ENCODE measurements at regions not wholly inside any gene's neighbourhood (a gene's known extent, or its start where the extent isn't known, plus 50 kb on each side); places are given as distances from the start of the nearest gene placed in this dataset.

DNA sequence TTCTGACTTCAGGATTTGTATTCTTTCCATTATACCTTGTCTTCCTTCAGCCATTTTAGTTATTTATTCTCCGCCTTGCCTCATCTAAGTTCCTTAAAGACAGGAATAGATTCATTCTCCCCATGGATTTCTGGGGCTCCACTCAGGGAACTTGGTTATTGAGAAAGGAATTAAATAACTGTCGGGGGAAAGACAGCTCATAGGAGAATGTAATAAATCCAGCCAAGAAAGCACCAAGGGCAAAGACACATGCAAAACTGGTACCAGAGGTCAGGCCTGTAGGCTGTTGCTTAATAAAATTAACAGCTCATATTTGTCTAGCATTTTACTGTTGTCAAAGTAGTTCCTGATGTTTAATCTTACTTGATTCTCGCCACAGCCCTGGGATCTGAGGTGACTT lies 357.2 kb downstream of the TMEM38B start:
- DNase-seq (ENCODE audit: low read depth), result no peak

DNA sequence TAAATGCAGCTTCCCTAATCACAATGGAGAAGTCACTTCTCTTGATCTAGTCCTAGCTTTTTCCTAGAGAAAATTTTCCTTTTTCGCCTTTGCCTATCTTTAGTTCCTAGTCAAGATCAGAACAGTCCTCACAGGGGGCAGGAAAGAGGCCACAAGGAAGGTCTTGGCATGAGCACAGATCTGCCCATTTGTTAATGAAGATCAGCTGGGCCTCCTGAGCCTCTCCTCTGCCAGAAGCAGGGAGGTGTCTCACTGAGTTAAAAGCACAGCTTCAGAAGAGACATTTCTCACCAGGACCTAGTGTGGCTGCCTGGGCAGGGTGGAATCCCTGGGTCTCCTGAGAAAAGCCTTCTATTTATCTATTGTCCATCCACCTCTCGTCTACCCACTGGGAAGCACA lies 357.8 kb downstream of the TMEM38B start:
- DNase-seq (ENCODE audit: low read depth), result no peak

DNA sequence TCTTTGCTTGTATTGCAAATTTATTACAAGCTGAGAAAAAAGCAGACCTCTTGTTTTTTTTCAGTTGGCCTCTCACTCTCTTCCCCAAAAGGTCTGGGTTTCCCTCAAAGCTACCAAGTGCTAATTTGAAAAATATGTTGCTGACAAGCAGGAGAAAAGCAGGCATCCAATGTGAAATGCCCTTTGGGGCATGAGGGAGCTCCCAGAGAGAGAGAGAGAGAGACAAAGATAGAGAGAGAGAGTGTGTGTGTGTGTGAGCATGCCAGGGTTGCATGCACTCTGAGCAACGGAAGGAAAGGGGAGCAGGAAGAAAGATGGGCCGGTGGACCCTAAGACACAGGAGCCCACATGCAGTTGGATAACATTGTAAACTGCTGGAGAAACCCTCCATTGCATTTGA lies 358.4 kb downstream of the TMEM38B start:
- DNase-seq (ENCODE audit: low read depth), result no peak

DNA sequence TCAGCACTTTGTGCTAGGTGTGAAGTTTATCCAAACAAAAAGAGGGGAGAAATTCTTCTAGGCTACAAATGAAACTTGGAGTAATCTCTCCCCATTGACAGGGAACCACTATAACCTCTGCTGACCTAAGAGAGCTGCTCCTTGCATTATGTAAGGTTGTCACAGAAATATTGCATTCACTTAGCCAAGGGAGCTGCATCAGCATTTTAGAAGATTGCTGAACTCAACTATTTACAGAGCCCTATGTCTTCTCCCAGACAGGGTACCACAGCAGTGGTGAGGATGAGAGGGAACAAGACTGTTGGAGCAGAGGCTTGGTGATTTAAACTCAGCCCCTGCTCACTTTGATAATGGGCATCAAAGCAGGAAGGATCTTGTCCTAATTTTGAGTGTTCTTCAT lies 362.0 kb downstream of the TMEM38B start:
- DNase-seq (ENCODE audit: low read depth), result no peak

DNA sequence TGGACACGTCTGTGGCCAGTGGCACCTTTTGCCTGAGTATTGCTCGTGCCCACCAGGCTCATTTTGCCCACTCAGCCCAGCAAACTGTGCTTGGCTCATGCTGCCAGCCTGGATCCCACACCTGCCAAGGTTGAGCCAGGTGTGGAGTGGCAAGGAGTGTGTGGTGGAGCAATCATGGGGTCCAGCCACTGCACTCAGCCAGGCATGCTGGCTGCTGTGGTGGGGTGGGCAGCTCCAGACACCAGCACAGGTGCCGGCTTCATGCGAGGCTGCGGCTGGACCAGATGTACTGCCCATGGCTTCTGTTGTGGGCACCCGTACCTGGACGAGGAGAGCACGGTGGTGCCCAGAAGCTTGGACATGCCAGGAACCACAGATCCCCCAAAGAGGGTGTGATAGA lies 364.1 kb downstream of the TMEM38B start:
- DNase-seq (ENCODE audit: low read depth), result no peak

DNA sequence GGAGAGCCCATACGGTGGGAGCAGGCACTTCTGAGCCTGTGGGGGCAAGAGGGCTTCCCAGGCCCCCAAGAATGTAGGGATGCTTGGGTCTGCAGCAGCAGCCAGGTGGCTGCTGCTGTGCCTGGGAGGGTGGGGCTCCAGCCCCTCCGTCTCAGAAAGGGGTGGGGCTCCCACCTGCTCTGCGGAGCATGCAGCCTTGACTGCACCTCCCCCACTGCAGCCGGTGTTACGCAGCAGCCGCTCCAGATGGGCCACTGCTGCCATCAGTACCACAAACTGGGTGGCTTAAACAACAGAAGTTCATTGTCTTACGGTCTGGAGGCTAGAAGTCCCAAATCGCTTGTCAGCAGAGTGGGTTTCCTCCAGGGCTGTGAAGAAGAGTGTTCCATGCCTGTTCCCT lies 365.5 kb downstream of the TMEM38B start:
- no peak for DNase-seq (ENCODE audit: low read depth)

DNA sequence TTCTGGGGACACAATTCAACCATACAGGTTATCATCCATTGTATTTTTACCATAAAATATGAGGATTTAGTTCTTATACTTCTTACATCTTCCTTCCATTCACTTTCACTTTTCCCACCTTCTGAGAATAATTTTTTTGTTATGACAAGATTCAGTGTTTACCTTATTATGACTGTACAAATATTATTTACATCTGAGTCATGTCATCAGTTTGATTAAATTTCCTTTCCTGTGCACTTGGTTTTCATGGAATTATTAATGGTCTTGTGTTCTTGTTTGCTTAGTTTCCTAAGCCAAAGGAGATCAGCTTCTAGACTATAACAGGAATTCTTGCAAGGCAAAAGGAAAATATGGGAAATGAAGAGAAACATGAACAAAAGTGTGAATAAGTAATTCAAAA lies 366.5 kb downstream of the TMEM38B start:
- DNase-seq (ENCODE audit: low read depth), result no peak

DNA sequence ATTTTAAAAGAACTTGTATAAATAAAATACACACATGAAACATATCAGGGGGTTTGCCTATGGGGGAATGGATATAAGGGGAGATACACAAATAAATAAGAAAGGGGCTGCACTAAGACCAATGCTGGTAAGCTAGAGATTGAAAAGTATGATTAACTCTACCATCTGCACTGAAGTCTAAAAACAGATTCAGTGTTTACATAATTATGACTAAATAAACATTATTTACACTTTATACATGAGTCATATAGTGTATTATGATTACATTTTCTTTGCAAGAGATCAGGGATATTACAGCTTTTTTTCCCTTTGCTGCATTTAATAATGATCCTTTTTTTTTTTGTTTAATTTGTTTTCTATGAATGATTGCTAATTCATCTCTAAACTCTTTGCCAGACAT lies 367.9 kb downstream of the TMEM38B start:
- DNase-seq (ENCODE audit: low read depth), result no peak

DNA sequence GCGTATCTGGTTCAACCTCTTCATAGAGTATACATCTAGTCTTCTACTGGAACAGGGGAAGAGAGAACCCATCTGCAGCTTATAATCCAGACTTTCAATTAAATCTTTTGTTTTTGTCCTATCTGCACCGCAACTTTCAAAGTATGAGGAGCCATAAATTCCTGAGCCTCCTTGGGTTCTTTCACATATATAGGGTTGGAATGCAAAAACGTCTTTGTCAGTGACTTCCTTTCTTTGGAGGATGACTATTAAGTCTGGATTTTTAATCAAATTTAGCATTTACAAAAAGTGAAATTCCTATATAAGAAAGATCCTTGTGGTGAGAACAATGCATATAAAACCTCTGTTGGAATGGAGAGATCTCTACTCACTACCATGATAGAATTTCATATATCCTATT lies 370.8 kb downstream of the TMEM38B start:
- no peak for DNase-seq (ENCODE audit: low read depth)

DNA sequence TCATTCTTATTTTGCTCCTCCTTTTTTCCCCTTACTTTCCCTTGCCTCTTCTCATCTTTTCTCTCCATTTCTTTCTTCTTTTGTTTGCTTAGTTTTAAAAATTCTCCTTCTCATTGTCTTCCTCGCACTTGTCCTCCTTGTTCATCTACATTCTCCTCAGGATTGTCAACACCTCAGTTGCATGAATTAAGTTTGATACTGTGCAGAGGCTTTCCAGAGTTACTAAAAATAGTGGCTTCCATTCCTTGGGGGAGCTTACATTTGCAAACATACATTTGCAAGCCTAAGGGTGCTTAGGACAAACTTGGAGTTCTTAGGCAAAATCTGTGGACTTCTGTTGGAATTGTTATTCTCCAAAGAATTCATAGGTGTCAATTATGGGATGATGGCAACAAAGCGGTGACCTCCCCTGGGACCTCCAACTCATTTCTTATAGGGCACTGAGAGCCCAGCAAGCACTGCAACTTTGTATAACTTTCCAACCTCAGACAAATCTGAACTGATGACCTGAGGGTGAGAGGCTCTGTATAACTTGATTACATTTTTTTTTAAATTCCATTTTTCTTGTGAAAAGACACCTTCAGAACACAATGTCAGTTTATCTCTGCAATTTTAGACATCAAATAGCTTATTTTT lies 371.4 kb downstream of the TMEM38B start:
- no peak for DNase-seq (ENCODE audit: low read depth)

DNA sequence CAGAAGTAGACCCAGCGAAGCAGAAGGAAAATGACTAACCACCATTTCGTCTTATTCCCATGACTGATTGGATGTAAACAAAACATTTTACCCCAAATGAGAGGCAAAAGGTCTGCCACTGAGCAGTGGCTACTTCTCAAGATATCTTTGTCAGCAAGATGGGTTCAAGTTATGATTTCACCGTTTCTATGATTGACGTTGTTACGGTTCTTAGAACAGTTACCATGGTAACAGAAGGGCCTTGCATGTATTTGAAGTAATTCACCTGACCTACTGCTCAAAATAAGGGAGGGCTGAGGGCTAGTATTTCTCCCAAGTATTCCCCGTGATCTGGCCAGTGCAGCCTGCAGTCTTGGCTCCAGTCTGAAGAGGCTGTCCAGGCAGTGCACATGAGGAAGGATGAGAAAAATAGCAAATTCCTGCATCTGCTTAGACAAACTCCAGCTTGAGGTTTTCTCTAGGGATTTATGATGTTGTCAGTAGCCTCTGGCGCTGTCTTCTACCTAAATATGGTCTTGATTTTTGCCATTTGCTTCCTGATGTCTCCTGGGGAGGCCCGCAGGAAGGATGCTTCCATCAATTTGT lies 372.7 kb downstream of the TMEM38B start:
- no peak for DNase-seq (ENCODE audit: low read depth)

DNA sequence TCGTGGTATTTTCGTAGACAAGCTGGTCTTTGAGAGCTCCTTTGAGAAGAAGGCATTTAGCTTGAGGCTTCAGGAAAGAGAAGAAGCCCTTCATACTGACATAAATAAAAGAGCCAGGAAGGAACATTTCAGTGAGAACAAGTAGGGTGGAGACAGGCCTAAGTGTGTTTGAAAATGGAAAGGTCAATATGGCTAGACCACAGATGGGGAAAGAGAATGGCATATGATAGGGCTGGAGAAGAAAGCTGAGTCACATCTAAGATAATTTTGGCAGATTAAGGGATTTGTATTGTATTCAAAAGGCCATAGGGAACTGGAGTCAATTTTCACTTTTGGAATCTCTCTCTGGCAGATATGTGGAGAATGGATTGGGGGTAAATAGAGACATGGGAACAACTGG lies 374.9 kb downstream of the TMEM38B start:
- DNase-seq (ENCODE audit: low read depth), result peak; percentile 4

DNA sequence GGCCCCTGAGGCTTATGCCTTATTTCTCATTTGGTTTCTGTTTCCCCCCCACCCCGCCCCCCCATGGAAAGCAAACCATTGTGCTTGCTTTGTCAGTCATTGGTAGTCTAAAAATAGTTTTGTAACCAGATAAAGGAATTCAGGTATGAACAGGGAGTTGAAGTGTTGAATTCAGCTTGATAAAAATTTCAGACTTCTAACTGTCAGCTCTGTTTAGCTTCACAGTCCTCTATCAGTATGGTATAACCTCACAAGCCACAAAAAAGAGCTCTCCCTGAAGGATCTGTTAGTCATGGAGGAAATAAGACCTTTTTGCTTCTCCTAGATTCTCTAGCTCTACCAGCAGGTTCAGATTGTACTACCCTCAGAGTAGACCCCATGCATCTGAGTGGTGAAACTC lies 378.1 kb downstream of the TMEM38B start:
- DNase-seq (ENCODE audit: low read depth), result no peak

DNA sequence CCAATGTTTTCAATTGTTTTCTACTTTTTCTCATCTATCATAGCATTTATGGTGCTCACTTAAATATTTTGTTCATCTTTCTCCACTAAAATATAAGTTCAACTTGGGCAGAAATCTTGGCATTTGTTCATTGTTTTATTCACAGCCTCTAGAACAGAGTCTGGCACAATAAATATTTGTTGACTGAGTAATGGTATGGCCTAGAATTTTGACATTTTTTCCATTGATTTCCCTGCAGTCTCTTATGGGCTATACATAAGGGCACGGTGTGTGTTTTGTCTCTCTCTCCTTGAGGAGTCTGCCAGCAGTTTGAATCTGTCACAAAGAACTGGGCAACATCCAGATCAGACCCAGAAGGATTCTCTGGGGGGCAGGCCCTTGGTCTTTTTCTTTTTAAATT lies 379.7 kb downstream of the TMEM38B start:
- DNase-seq (ENCODE audit: low read depth), result no peak

DNA sequence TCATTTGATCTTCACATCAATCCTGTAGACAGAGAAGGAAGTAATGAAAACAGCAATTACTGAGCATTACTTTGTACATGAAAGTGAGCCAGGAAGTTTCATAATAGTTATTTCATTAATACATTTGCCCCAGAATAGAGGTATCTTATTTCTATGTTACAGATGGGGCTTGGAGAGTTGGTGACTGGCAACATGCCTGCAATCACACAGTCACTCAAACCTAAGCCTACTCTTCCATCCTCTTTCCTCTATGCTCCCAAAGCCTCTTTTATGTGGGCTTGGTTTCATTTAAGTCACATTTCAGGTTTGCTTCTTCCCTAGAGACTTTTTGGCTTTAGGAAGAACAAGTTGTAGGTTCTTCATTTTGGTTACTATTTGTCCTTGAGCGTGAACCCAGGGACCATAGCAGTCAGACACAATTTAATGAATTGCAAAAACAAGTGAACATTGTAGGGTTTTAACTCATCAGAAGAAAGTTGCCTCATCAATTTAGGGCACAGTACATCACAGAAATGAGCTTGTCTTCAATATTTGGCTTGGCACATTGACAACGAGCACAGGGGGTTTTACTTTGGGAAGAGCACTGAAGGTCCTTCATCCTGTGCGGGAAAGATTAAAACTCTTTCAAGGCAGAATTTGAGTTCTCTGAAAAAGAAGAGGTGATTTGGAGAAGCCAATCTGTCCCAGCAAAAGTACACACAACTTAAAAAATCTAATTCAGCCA lies 381.1 kb downstream of the TMEM38B start:
- DNase-seq (ENCODE audit: low read depth), result peak; percentile 0

DNA sequence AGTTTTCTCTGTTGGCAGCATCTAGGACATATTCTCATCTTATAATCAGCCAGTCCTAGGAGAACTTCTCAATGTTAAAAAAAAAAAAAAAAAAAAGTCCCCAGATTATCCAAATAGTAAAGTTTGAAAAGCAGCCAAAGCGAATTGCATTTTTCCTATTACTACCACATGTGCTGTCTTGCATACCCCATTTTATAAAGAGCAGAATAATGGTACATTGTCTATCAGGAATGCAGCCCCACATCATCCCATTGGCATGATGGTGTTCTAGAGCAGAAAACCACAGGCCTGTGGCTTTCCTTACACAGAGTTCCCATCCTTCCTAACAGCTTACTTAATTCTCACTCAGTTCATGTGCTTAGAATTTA lies 381.6 kb downstream of the TMEM38B start:
- DNase-seq (ENCODE audit: low read depth), result peak; percentile 45

DNA sequence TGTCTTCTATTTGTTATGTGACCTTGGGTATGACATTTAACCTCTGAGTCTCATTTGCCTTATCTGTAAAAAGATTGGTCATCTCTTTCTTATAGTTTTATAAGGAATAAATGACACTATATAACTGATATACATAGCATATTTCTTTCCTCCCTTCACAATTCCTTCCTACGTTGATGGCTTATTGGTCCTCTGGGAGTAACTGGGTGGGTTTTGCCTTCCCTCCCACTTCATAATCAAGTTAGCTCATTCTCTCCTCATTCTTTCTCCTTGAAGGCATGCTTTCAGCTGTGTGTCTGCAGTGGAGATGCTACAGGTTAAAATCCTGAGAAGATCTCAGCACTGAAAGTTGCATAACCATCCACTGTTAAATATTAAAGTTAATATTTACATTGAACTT lies 382.4 kb downstream of the TMEM38B start:
- no peak for DNase-seq (ENCODE audit: low read depth)

DNA sequence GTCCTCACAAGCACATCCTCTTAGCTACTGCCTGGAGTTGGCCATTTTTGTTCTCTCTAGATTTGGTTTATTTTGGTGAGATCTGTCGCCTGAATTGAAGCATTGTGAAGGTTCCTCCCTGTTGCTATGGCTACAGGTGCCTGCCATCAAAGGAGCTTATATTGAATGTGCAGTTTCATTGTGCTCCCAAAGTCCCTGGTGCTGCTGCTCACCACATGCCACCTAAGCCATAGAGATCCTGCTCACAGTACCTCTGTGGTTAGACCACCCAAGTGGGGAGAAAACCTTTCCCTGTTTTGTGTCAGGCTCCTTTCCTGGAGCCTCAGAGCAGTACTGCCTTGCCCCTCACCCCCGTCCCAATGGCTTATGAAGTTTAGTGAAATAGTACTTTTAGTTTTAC lies 383.4 kb downstream of the TMEM38B start:
- no peak for DNase-seq (ENCODE audit: low read depth)

DNA sequence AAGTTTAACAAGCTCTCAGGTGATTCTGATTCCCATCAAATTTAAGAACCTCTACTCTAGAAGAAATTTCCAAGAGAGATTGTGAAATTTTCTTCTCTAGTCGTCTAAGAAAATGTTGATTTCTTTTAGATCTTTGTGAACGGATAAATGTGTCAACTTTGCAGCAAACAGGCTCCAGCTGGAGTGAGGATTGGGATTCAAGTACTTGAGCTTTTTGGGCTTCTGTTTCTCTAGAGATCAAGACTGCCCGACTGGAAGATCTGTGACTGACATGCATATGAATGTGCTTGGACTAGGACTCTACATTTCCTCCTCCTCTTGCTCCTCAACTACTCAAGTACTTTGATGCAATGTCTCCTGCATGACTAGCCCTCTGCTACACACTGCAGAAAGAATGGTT lies 388.3 kb downstream of the TMEM38B start:
- no peak for DNase-seq (ENCODE audit: low read depth)

DNA sequence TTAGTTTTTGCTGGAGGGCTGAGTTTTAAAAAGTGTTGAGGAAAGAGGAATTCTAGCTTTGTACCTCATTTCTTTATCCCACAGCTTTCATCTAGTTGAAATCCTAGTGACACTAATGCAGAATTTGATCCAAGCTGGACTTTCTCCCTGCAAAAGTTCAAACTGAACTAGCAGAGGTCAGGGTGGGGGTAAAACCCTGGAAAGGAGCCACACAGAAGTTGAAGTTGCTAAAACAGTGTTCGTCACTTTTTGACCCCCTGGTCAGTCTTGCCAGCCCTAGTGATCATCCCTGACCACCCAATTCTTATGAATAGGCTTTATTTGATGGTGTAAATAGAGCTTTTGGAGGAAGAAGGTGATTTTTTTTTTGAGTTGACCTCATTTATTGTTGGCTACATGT lies 390.4 kb downstream of the TMEM38B start:
- DNase-seq (ENCODE audit: low read depth), result no peak

DNA sequence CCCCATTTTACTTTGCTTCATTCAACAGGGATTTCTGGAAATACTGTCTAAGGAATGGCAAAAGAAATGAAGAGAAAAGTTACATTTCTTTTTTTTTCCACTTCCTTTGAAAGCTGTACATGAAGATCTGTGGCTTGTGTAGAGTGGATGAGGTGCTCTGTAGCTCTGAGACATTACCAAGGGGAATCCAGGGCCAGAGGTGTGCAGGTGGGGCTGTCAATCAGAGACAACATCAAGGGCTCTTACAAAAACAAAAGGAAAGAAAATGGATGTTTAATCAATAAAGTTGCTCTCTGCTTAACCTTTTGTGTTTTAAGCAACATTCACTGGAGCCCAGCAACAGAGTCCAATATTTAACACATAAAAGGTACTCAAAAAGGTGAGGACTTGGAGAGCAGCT lies 391.1 kb downstream of the TMEM38B start:
- DNase-seq (ENCODE audit: low read depth), result no peak

DNA sequence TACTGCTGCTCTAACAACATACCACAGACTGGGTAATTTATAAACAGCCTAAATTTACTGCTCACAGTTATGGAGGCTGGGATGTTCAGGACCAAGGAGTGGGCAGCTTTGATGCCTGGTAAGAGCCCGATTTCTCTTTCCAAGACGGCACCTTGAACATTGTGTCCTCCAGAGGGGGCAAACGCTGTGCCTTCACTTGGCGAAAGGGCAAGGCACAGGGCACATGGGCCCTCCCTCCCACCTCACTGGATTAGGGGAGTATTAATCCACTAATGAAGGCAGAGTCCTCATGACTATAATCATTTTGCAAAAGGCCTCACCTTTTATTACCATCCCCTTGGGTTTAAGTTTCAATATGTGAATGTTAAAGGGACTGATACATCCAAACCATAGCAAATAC lies 397.7 kb downstream of the TMEM38B start:
- no peak for DNase-seq (ENCODE audit: low read depth)

DNA sequence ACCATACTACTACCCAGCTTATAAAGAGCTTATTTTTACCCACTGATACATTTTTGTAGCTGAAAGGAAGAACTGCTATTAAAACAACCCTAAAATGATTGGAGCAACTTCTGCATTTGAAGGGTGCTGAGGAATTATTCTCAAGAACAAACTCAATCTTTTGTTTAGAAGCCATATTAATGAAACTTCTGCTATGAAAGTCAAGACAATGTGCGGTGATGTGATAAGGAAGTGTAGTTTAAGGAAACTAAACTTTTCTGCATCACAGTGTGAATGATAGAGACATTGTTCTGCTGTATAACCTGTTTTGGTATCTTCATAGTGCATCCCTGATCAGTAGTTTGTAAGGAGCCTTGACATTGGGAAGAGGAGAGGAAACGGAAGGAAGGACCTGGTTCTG lies 408.5 kb downstream of the TMEM38B start:
- no peak for DNase-seq (ENCODE audit: low read depth)

Data from LHCN-M2 (cell line).